CD4-positive, alpha-beta T cell treated with Interferon gamma for 1 hour (primary cell): ENCODE measurements at regions not wholly inside any gene's neighbourhood (a gene's known extent, or its start where the extent isn't known, plus 50 kb on each side); places are given as distances from the start of the nearest gene placed in this dataset.

ENCODE experiments used
- DNase-seq: peaks from one replicate; pipeline ENCODE4 v3.0.0-alpha.2; 2020

- DNase-seq = no peak
Measured at GRCh38 chr10:44049301-44050015, 335.4 kb downstream of the CXCL12 start.

GRCh38 chr10:44047361-44047760, 337.5 kb downstream of the CXCL12 start:
- no peak for DNase-seq

GRCh38 chr10:44046605-44047004, 338.3 kb downstream of the CXCL12 start:
- DNase-seq = no peak

- DNase-seq = no peak
Measured at GRCh38 chr10:44045020-44045419, 339.9 kb downstream of the CXCL12 start.

GRCh38 chr10:44044549-44044948, 340.3 kb downstream of the CXCL12 start:
- DNase-seq = no peak

GRCh38 chr10:44043646-44044375, 341.1 kb downstream of the CXCL12 start:
- no peak for DNase-seq

- no peak for DNase-seq
Measured at GRCh38 chr10:44042926-44043602, 341.8 kb downstream of the CXCL12 start.

GRCh38 chr10:44042075-44042770, 342.7 kb downstream of the CXCL12 start:
- DNase-seq = no peak

GRCh38 chr10:44039599-44039998, 345.3 kb downstream of the CXCL12 start:
- no peak for DNase-seq

- DNase-seq = no peak
Measured at GRCh38 chr10:44036425-44036824, 348.5 kb downstream of the CXCL12 start.

- no peak for DNase-seq
Measured at GRCh38 chr10:44035474-44036197, 349.3 kb downstream of the CXCL12 start.

- DNase-seq = no peak
Measured at GRCh38 chr10:44034946-44035345, 350.0 kb downstream of the CXCL12 start.

GRCh38 chr10:44033008-44033407, 351.9 kb downstream of the CXCL12 start:
- DNase-seq = no peak

GRCh38 chr10:44032216-44032615, 352.7 kb downstream of the CXCL12 start:
- no peak for DNase-seq

- DNase-seq = no peak
Measured at GRCh38 chr10:44030738-44031137, 354.2 kb downstream of the CXCL12 start.

- DNase-seq = peak; percentile 16
Measured at GRCh38 chr10:44030132-44030531, 354.8 kb downstream of the CXCL12 start.

GRCh38 chr10:44028384-44029137, 356.3 kb downstream of the CXCL12 start:
- no peak for DNase-seq

- no peak for DNase-seq
Measured at GRCh38 chr10:44024356-44025116, 360.4 kb downstream of the CXCL12 start.

- no peak for DNase-seq
Measured at GRCh38 chr10:44023517-44023916, 361.4 kb downstream of the CXCL12 start.

GRCh38 chr10:44022203-44022602, 362.7 kb downstream of the CXCL12 start:
- DNase-seq = no peak
